ENCODE measurements at regions not wholly inside any gene's neighbourhood (a gene's known extent, or its start where the extent isn't known, plus 50 kb on each side); places are given as distances from the start of the nearest gene placed in this dataset.

DNA sequence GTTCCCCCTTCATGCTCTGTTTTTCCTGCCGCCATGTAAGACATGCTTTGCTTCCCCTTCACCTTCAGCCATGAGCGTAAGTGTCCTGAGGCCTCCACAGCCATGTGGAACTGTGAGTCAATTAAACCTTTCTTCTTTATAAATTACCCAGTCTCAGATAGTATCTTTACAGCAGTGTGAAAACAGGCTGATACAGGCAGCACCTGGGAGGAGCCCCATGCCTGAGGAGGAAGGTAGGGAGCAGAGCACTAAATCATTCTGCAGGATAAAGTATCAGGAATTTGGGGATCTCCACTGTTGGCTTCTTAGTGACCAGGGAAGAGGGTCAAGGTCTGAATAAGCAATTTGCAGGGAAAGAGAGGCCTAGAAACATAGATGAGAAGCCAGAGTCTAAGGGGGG, 78.0 kb downstream of the KCNF1 start:
- 88% methylated on average over 2 of the region's 2 CpGs; no CpG with 5 or more reads in 1 of the 2 experiments for WGBS, 2 experiments (ENCODE audit: extremely low coverage in 1 of 2, insufficient coverage in 1 of 2, insufficient read length in 1 of 2, insufficient replicate concordance in 2 of 2, low coverage in 1 of 2, low lambda C conversion rate in 2 of 2, missing lambda C conversion rate in 1 of 2)
- POLR2A ChIA-PET (ENCODE audit: partially characterized antibody), result no interaction called here
- H3K4me3 ChIP-seq (ENCODE audit: extremely low read depth in 1 of 4, insufficient read depth in 2 of 4, low read depth in 3 of 4, low read length in 4 of 4), result no peak overlapping the region
- H2BK120ac ChIP-seq (replicated peaks; ENCODE audit: low read depth, low read length), result no peak overlapping the region
- no peak for TF ChIP-seq ASH2L (IDR thresholded peaks at IDR 0.05; ENCODE audit: low read length)
- TF ChIP-seq, protein P1, sequence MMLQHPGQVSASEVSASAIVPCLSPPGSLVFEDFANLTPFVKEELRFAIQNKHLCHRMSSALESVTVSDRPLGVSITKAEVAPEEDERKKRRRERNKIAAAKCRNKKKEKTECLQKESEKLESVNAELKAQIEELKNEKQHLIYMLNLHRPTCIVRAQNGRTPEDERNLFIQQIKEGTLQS (IDR thresholded peaks at IDR 0.05; ENCODE audit: insufficient read depth, low read depth, low read length), result no peak
- TF ChIP-seq CBX5 (IDR thresholded peaks at IDR 0.05; ENCODE audit: low read depth, low read length), result no peak
- no peak for TF ChIP-seq EZH2 (IDR thresholded peaks at IDR 0.05; ENCODE audit: low read depth, low read length, severe bottlenecking)
- TF ChIP-seq, protein P2, sequence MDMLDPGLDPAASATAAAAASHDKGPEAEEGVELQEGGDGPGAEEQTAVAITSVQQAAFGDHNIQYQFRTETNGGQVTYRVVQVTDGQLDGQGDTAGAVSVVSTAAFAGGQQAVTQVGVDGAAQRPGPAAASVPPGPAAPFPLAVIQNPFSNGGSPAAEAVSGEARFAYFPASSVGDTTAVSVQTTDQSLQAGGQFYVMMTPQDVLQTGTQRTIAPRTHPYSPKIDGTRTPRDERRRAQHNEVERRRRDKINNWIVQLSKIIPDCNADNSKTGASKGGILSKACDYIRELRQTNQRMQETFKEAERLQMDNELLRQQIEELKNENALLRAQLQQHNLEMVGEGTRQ (IDR thresholded peaks at IDR 0.05; ENCODE audit: low read length), result no peak
- TF ChIP-seq TBP (IDR thresholded peaks at IDR 0.05; ENCODE audit: low read depth, low read length), result no peak
- no peak for TF ChIP-seq KDM5A (IDR thresholded peaks at IDR 0.05; ENCODE audit: low read length)
- TF ChIP-seq RNF2 (IDR thresholded peaks at IDR 0.05; ENCODE audit: borderline replicate concordance, low read depth, low read length, missing control alignments, poor library complexity, severe bottlenecking), result no peak
- no peak for TF ChIP-seq SP2 (IDR thresholded peaks at IDR 0.05; ENCODE audit: low read length)
- no peak for TF ChIP-seq CHD2 (IDR thresholded peaks at IDR 0.05; ENCODE audit: low read length)
- no peak for TF ChIP-seq SIX5 (IDR thresholded peaks at IDR 0.05; ENCODE audit: low read depth, low read length)
- TF ChIP-seq CBX8 (IDR thresholded peaks at IDR 0.05; ENCODE audit: borderline replicate concordance, low read depth, low read length), result no peak
- TF ChIP-seq BCL11A (IDR thresholded peaks at IDR 0.05; ENCODE audit: low read depth in 2 of 2, low read length in 2 of 2), result no peak
- H3K14ac ChIP-seq (ENCODE audit: insufficient read length), result no peak overlapping the region
- no peak overlapping the region for H3K23ac ChIP-seq (ENCODE audit: insufficient read length)
- H2AK5ac ChIP-seq (ENCODE audit: low read depth, low read length), result no peak overlapping the region
- FAIRE-seq (no peak), DNase-seq (ENCODE audit: low read depth in 1 of 2, low spot score in 2 of 2) (no peak)
- H3K23me2 ChIP-seq (ENCODE audit: low read depth, low read length), result no peaks in the 10 kb centered on the region
- no peak overlapping the region for H4K8ac ChIP-seq (ENCODE audit: extremely low read depth, insufficient read depth, low read length)
- H3K27ac ChIP-seq (ENCODE audit: low read depth, low read length), result no peak overlapping the region
- no peak overlapping the region for H3K9ac ChIP-seq (replicated peaks in 1 of 4; ENCODE audit: extremely low read depth in 1 of 4, low read depth in 3 of 4, low read length in 3 of 4)
- H3K27me3 ChIP-seq (replicated peaks in 1 of 4; ENCODE audit: control insufficient read depth in 3 of 4, extremely low read depth in 1 of 4, insufficient read depth in 3 of 4, low read length in 3 of 4), result no peaks in the 10 kb centered on the region
- H4K5ac ChIP-seq (ENCODE audit: insufficient read length, low read depth, low read length), result no peak overlapping the region
- H3K56ac ChIP-seq (replicated peaks; ENCODE audit: insufficient read length, low read depth, low read length), result no peak overlapping the region
- H4K20me1 ChIP-seq (replicated peaks in 1 of 2; ENCODE audit: control insufficient read depth in 1 of 2, insufficient read depth in 2 of 2, low read length in 2 of 2), result no peaks in the 10 kb centered on the region
- CTCF ChIA-PET (ENCODE audit: partially characterized antibody), result no interaction called here
- no peak overlapping the region for H2BK20ac ChIP-seq (ENCODE audit: low read length)
- H4K91ac ChIP-seq (replicated peaks; ENCODE audit: insufficient read length, low read length), result no peak overlapping the region
- no peak overlapping the region for H2BK15ac ChIP-seq (ENCODE audit: low read length)
- no peak overlapping the region for H2BK12ac ChIP-seq (ENCODE audit: low read depth, low read length)
- H3K36me3 ChIP-seq (ENCODE audit: control insufficient read depth in 2 of 4, insufficient read depth in 4 of 4, low read length in 3 of 4), result no peaks in the 10 kb centered on the region
- H3K4ac ChIP-seq (replicated peaks; ENCODE audit: insufficient read length, low read depth, low read length), result no peak overlapping the region
- no peaks in the 10 kb centered on the region for H3K79me1 ChIP-seq (ENCODE audit: low read depth, low read length)
- no peak overlapping the region for H3K18ac ChIP-seq (ENCODE audit: extremely low read depth, low read length)
- no peak overlapping the region for H3K4me2 ChIP-seq (ENCODE audit: insufficient read depth in 1 of 2, low read depth in 2 of 2, low read length in 2 of 2)
- no peaks in the 10 kb centered on the region for H3K9me3 ChIP-seq (ENCODE audit: insufficient read depth in 2 of 2, low read depth in 1 of 2, low read length in 1 of 2)
- H2BK5ac ChIP-seq (ENCODE audit: low read depth, low read length), result no peak overlapping the region
- no peaks in the 10 kb centered on the region for H3K4me1 ChIP-seq (replicated peaks in 1 of 4; ENCODE audit: control insufficient read depth in 3 of 4, insufficient read depth in 4 of 4, low read length in 3 of 4)
- H2AFZ ChIP-seq (ENCODE audit: low read length), result no peak overlapping the region
- H3K79me2 ChIP-seq (ENCODE audit: control insufficient read depth in 1 of 2, insufficient read depth in 2 of 2, low read length in 2 of 2), result no peaks in the 10 kb centered on the region

Measured in H1 (cell line).